NCI-H128 (cell line): ENCODE measurements at regions not wholly inside any gene's neighbourhood (a gene's known extent, or its start where the extent isn't known, plus 50 kb on each side); places are given as distances from the start of the nearest gene placed in this dataset.
"Not testable (repeated sequence)": the region's sequence is repeated elsewhere in the genome, so short reads cannot be mapped to it uniquely, and the experiment has no call there.

Source experiments
- DNase-seq: peaks from one replicate; lab custom pipeline; 2025; ENCODE audit not compliant: unreplicated experiment; lab: John Stamatoyannopoulos, UW

GRCh38 chr20:19025430-19026120 is 186.9 kb upstream of the SLC24A3 start:
- no peak for DNase-seq

- no peak for DNase-seq
Observed at GRCh38 chr20:19026121-19026878, 186.1 kb upstream of the SLC24A3 start.

- DNase-seq: no peak
Observed at GRCh38 chr20:19026901-19027644, 185.4 kb upstream of the SLC24A3 start.

- DNase-seq: no peak
Observed at GRCh38 chr20:19027971-19028370, 184.5 kb upstream of the SLC24A3 start.

- no peak for DNase-seq
Observed at GRCh38 chr20:19041787-19042186, 170.7 kb upstream of the SLC24A3 start.

- no peak for DNase-seq
Observed at GRCh38 chr20:19045371-19045770, 167.1 kb upstream of the SLC24A3 start.

GRCh38 chr20:19047040-19047950 is 165.1 kb upstream of the SLC24A3 start:
- DNase-seq: no peak

- DNase-seq: no peak
Observed at GRCh38 chr20:19047951-19048296, 164.5 kb upstream of the SLC24A3 start.

GRCh38 chr20:19048995-19049501 is 163.4 kb upstream of the SLC24A3 start:
- no peak for DNase-seq

GRCh38 chr20:19049514-19049913 is 162.9 kb upstream of the SLC24A3 start:
- no peak for DNase-seq

GRCh38 chr20:19056909-19057308 is 155.5 kb upstream of the SLC24A3 start:
- DNase-seq: no peak

GRCh38 chr20:19064788-19065187 is 147.7 kb upstream of the SLC24A3 start:
- not testable (repeated sequence) for DNase-seq

GRCh38 chr20:19067986-19068385 is 144.5 kb upstream of the SLC24A3 start:
- DNase-seq: no peak

- no peak for DNase-seq
Observed at GRCh38 chr20:19070026-19070425, 142.4 kb upstream of the SLC24A3 start.

GRCh38 chr20:19070681-19071445 is 141.6 kb upstream of the SLC24A3 start:
- DNase-seq: no peak

GRCh38 chr20:19071446-19071725 is 141.1 kb upstream of the SLC24A3 start:
- no peak for DNase-seq

GRCh38 chr20:19071902-19072498 is 140.4 kb upstream of the SLC24A3 start:
- no peak for DNase-seq

GRCh38 chr20:19072988-19073387 is 139.5 kb upstream of the SLC24A3 start:
- no peak for DNase-seq

- DNase-seq: no peak
Observed at GRCh38 chr20:19073584-19074218, 138.7 kb upstream of the SLC24A3 start.
